Activated CD4-positive, CD25-positive, alpha-beta regulatory T cell (primary cell): ENCODE measurements at regions not wholly inside any gene's neighbourhood (a gene's known extent, or its start where the extent isn't known, plus 50 kb on each side); places are given as distances from the start of the nearest gene placed in this dataset.
"Not testable (repeated sequence)": the region's sequence is repeated elsewhere in the genome, so short reads cannot be mapped to it uniquely, and the experiment has no call there.

Experiments used
- DNase-seq, 4 experiments: peaks; one replicate each; lab custom pipeline; 2025; lab: John Stamatoyannopoulos, UW

DNA sequence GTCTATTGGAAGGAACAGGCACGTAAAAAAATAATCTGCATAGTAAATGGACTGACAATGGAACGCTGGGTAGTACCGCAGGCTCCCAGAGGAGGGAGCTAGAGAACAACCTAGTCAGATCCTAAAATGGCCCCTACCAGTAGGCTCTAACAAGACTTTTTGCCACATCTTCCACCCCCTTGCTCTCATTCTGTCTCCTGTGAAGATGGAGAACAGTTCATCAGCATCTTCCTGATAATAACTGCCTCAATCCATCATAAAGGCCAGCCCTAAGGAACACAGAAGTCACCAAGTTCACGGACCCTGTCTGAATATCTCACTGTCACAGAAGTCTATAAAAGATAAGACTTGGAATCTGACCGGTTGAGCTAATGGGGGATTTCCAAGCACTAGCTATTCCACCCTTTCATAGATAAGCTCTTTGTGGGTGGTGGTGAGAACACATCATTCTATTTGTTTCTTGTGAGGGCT is 133.4 kb downstream of the SLC1A3 start:
- DNase-seq: peak; percentile 13 to 45 (median 24)

DNA sequence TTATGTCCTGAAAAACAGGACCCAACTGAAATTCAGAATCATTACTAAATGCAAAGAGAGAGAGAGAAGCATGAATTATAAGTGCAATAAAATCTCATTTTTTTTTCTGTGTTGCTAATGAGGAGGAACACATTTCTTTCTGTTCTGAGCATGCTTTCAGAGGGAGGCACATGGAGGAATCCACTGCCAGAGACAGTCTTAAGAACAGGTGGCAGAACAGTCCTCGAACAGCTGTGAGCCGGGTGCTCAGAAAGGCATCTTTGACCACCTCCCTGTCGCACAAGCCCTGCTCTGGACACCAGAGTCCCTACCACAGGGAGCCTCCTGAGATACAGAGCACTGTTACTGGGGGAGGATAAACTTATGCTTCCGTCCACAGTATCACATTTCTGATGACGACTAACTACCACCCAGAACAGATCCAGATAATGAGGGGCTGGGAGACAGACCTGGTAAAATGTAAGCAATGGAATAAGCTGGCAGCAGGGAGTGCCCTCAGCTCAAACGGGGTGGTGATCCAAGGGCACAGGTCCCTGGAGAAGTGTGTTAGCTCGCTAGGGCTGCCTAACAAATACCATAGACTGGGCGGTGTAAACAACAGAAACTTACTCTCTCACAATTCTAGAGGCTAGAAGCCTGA is 134.0 kb downstream of the SLC1A3 start:
- no peak for DNase-seq

DNA sequence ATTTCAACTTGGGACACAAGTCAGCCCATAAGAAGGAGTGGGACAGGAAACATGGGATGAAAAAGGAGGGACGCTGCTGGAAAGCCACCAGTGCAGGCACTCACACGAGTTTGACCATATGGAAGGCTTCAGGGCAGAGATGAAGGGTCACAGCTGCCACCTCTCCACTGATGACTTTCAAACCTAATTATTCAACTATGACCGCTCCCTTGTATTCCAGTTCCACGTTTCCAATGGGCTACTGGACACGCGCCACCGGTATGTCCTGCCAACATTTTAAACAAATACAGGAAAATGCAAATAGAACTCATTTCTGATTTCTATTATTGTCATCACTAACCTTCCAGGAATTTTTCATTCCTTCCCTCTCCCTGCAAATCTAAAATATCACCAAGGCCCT is 134.7 kb downstream of the SLC1A3 start:
- no peak for DNase-seq

DNA sequence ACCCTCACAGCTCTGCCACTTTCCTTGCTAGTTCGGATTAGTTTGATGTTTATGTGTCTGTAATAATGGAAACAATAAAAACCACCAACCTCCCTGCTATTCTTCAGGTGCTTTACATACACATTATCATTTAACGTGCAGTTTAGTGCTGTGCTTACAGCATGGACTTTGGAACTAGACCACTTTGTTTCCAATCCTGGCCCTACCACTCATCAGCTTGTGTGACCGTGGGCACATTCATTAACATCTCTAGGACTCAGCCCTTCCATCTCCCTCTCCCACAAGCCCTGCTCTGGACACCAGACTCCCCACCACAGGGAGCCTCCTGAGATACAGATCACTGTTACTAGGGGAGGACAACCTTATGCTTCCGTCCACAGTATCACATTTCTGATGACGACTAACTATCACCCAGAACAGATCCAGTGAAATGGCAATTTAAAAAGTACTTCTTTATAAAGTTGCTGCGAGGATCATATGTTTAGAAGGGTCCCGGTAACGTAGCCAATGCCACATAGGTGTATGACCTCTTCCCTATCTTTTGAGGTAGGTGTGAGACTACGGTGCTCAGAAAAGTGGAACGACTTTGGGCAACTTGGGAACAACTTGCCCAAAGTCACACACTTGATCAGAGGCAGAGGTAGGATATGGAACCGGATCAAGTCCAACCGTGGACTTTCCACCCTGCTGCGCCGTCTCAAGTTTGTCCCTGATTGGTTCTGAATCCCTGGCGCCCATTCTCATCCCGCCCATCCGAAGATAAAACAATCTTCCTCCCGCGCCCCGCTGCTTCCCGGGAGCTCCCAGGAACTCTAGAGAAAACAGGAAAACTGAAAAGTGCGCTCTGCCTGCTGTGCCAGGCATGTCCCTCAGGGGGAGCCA is 132.4 kb upstream of the NIPBL start:
- no peak for DNase-seq

DNA sequence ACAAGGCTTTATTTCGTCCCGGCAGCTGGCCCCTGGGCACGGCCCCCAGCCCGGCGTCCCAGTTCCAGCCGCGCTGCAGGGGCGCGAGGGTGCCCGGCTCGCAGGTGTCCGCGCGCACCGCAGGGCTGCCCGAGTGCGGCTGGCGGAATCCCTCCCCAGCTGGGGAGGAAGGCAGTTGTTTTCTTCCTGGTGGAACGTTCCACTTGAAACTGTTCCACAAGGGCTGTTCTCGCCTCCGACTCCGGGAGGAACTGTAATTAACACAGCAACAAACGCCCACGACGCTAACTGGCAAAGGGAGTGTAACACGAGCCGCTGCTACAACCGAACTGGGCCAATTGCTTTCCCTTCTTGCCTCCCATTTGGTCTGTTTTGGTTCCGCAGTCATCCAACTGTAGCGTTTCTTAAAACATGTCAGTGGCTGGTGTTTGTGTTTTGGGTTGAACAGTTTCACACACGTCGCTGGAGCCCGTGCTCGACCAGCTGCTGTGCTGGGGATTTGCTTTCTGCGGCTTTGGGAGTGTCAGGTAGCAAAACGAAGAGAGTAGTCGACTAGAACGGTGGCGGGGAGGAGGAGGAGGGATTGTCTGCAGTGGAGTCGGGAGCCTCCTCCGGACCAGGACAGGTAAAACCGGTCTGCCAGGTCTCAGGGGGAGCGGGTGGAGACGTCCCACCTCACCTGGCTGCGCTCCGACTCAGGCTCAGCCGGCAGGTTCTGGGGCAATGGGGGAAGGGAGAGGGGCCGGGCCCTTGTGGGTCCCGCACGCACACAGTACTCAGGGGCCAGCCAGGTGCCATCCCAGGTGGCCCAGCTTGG is 131.6 kb upstream of the NIPBL start:
- no peak for DNase-seq

DNA sequence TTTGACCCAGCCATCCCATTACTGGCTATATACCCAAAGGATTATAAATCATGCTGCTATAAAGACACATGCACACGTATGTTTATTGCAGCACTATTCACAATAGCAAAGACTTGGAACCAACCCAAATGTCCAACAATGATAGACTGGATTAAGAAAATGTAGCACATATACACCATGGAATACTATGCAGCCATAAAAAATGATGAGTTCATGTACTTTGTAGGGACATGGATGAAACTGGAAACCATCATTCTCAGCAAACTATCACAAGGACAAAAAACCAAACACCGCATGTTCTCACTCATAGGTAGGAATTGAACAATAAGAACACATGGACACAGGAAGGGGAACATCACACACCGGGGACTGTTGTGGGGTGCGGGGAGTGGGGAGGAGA is 128.8 kb upstream of the NIPBL start:
- not testable (repeated sequence) for DNase-seq

DNA sequence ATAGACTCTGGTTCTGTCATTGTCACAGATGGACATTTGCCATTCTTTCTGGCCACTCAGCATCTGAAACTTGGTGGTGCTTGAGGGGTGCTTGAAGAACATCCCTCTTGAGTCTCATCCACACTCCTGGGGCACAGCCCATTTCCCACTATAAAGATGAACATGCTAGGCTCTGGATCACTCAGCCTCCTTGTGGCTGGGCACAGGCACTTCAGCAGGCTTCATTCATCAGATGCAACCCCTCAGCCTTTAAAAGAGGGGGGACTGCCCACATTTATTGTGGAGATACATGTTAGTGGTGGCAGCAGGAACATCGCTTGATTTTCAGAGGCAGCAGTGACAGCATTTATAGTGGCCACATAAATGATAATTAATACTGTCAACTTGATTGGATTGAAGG is 124.7 kb upstream of the NIPBL start:
- DNase-seq: no peak

DNA sequence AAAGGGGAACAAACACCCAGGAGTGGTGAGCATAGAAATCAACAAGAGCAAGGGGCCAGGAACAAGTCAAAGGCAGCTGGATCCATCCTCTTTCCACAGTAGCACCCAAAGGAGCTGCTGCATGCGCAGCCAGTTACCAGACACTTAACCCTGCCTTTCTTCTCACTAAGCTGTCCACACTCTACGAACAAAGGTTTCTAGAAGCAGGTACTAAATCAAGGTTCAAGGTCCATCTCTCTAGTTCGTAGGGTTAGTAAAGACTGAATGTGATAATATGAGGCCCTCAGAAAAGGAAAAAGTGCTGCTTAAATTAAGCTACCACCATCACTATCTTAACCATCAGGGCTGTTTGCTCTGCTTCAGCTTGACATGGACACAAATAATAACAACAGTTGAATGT is 121.2 kb upstream of the NIPBL start:
- no peak for DNase-seq

DNA sequence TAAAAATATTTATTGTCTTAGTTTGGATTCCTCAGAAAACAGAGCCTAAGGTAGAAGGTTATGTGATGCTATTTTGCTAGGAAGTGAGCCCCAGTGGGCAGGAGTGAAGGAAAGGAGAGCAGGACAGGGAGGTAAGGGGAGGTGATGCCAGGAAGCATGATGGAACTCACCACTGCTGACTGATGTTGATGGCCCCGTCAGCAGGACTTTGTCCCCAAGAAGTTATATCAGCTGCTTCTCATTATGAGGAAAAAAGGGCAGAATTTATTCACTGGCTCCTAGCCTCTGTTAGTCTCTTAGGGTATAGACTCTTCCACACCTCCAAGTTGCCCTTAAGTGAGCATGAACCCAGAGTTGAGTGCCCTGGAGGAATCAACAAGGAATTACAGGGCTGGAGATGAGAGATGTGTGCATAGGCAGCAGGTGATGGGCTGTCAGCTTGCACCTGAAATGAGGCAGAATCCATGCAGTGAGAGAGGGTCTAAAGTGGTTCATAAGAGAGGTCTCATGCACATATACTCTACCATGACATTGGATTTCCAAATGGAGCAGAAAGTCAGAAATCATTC is 120.6 kb upstream of the NIPBL start:
- no peak for DNase-seq

DNA sequence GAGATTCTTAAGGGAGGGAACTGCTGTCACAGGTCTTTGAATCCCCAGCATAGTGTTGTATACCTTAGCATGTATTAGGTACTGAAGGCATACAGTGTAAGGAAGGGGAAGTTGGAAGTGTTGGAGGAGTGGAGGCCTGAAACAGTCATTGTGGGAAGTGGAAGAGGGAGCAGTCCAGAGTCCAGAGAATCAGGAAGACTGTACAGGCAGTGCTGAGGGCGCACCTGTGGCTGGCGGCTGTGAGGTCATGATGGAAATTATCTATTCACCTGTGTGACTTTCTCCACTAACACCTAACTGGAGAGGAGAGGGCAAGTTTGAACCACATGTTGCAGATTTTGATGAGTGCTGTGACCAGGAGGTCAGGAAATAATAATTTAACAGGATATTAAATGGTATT is 119.7 kb upstream of the NIPBL start:
- no peak for DNase-seq

DNA sequence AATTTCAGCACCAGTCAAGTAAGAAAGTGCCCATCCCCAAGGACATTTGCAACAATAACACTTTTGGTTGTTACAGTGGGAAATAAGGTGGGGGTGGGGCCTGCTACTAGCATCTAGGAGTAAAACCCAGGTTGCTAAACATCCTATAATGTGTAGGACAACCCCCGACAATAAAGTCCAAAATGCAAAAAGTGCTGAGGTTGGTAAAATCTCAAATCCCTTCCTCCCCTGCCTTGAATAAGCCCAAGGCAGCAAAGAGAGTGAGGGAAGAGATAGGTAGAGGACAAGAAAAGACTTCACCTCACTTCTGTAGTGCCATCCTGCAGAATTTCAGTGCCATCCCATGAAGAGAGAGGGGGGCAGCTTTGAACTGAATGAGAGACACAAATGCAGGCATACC is 117.5 kb upstream of the NIPBL start:
- DNase-seq: no peak

DNA sequence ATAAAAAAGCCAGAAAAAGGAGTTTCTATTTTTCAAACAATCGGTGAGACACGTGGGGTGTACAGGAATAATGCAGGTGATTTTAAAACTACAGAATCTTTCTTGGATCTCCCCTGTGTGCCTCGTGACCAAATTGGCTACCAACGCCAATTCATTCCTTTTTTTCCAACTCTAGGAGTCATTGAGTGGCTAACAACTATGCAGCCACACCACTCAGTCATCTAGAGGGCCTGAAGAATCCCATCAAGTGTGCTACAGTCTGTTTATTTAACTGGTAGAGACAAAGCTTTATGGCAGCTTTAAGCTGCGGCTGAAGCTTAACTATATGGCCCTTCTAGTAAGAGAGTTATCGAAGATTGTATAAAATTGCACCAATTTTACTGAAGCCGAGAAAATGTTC is 113.1 kb upstream of the NIPBL start:
- DNase-seq: no peak

DNA sequence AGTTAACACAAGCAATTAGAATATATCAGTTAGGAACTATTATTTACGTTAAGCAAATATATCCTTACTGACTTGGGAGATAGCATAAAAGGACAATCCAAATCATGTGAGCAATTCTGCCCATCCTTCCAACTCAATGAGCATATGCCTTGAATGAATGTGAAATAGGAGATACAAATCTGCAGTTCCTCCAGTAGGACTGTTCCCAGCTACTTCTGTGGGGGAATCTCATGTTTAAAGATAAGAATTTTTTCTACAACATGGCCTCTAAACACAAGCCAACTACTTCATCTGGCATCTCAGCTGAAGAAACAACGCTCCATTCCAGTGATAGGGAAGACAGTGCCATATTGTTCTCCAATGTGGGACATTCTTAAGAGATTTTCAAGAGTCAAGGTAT is 110.7 kb upstream of the NIPBL start:
- DNase-seq: no peak

DNA sequence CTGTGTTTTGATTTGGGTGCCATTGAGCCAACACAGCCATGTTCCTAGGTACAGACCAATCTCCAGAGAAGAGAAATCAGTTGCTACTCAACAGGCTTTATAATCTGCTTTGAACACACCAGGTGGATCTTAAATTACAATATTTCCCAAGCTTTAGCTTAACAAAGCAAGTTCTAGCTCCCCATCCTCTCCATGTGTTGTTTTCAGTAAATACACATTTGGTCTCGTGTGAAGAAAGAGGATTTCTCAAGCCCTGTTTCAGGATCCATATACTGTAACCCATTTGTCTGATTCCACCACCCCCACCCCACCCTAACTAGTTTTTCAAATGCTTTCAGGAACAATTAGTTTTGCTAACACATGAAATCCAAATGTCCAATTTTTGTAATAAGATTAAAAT is 109.6 kb upstream of the NIPBL start:
- no peak for DNase-seq

DNA sequence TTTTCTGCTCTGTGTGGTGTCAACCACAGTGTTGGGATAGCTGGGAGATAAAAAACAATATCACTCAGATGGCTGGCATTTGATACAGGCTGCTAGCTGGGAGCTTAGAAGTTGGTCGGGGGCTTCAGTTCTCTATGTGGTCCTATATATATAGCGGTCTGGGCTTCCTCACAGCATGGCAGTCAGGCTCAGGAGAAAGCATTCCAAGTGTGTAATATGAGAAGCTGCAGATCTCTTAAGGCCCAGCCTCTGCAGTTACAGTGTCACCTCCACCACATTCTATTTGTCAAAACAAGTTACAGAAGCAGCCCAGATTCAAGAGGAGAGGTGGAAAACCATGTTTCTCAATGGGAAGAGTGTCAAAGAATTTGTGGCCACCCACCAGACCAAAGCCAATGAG is 108.1 kb upstream of the NIPBL start:
- no peak for DNase-seq

DNA sequence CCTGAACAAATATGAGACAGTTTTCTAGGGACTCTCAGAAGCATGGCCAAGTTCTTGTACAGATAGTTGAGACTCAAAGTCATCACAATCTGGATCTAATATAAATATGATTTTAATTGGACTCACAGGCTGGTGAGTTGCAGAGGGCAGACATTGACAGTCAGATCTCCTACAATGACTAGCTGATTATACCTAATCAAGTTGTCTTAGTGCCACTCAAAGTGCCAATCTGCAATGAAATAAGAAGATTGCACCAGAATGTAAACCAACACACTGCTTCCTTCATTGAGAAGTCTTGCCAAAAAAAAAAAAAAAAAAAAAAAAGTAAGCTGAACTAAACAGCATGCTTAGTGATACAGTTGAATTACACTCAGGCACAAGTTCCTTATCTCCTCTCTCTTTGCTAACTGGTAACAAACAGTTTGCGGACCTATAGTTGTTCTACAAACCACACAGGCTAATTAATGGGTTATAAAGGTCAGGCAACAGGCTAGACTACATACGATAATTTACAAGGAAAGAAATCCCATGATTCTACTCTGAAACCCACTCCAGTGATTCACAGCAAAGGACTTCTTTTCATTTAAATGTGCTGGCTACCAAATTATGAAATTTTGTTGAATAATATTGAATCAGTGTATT is 107.3 kb upstream of the NIPBL start:
- no peak for DNase-seq

DNA sequence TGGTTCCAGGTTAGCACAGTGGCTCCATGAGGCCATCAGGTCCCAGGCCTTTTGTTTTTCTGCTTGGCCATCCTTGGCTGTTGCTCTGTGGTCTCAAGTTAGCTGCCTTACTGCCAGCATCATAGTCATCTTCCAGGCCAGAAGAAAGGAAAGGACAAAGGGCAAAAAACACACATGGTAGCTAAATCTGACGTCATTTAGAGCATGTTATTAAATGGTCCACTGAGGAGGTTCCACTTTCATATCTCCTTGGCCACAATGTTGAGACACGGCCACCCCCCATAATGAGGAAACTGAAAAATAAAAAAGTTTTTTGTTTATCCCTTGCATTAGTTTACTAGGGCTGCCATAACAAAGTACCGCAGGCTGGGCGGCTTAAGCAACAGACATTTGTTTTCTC is 106.4 kb upstream of the NIPBL start:
- no peak for DNase-seq

DNA sequence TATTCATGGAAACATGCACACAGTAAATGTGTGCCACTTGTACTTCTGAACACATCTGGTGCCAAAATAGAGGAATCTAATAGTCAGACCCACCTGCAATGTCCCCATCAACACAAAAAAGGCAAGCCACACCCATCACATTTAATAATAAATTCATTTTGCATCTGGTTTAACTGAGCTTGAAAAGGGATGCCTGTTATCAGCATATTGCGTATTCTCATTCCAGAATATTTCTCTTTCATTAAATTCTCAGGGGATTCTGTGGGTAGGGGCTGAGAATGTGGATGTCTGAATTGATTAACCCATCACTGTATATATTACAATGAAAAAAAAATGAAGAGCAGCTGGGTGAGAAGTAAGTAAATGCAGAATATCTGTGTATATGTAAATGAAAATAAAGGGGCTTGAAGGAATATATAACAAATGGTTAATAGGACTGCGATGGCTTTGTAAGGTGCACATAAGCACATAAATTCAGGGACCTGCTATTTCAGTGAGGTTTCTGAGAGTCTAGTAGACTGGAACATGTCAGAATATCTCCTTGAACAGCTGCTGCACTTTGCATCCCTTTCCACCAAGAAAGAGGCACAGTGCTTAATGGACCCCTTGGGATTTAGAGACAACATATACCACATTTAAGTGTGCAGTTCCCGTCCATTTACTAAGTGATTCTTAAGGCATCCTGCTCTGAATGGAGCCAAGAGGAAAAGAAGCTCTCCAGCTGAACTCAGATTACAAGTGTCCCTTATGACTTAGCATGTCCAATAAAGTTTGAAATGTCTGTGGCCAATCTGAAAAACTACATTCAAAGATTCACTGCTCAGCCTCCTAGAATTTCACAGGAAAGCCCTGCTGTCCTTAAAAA is 104.1 kb upstream of the NIPBL start:
- DNase-seq: no peak

DNA sequence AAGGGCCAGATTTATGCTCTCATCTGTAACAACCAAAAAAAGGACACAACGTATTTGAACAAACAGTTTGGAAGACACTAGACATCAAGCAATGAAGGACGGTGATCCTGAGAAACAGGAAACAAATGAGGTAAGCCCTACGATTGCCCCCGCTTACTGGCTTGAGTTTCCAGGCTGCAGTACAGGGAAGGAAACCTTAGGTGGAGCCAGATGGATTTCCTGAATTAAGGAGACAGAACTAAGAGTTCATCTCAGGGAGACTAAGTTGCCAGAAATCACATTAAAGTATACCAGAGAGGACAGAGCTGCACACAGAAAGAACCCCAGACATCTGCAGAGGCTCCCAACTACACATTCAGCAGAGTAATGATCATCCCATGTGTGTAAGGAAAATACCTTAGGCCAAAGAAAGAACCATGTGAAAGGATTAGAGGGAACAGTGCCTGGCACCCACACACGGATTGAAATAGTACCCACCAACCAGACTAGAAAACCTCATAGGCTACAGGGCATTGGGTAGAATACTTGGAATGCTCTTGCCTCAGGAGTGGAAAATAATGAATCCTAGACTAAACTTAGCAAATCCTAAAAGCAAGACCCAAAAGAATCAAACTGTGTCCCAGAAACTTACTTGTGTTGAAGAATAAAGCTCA is 99.3 kb upstream of the NIPBL start:
- DNase-seq: no peak

DNA sequence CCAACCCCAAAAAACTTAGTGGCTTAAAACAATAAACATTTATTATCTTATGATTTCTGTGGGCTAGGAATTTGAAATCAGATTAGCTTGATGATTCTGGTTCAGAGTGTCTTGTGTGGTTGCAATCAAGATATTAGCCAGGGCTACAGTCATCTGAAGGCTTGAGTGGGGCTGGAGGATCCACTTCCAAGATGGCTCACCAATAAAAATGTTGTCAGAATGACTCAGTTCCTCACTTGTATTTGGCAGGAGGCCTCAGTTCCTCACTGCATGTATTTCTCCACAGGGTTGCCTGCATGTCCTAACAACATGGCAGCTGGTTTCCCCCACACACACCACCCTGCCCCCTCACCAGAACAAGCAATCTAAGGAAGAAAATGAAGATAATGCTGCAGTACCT is 98.2 kb upstream of the NIPBL start:
- DNase-seq: no peak
